GM12878 (cell line): ENCODE measurements at regions not wholly inside any gene's neighbourhood (a gene's known extent, or its start where the extent isn't known, plus 50 kb on each side); places are given as distances from the start of the nearest gene placed in this dataset.

Source experiments
- ATAC-seq: fragments of 200-7000 bp; cut with Tn5 transposase; 3 replicates; pipeline ENCODE4 v1.9.1; 2020; ENCODE audit warnings: mild to moderate bottlenecking, moderate library complexity
- BruUV-seq: library from RNA; stranded (reverse); fragments of 400-500 nt; replicated peaks from 2 replicates; lab custom pipeline; 2021; lab: Mats Ljungman, UMichigan
- CTCF ChIA-PET: fragments of 300-600 bp; sonication (Branson Sonifier 250); formaldehyde crosslinking; extraction: SDS; loops from one replicate; lab custom pipeline; 2021; ENCODE audit warnings: inconsistent platforms; lab: Yijun Ruan, JAX
- POLR2A ChIA-PET: fragments of 350-600 bp; formaldehyde crosslinking; extraction: SDS; loops from one replicate; lab custom pipeline; 2021; ENCODE audit warnings: inconsistent platforms; lab: Charles Lee
- RAD21 ChIA-PET: fragments of 300-600 bp; sonication (Branson Sonifier 250); formaldehyde crosslinking; loops from one replicate; lab custom pipeline; 2023; ENCODE audit warnings: antibody characterized with exemption; ENCODE audit not compliant: unreplicated experiment; lab: Charles Lee
- SMC1A ChIA-PET: fragments of 300-600 bp; sonication (Branson Sonifier 250); formaldehyde crosslinking; loops from one replicate; lab custom pipeline; 2023; ENCODE audit not compliant: unreplicated experiment, uncharacterized antibody; lab: Charles Lee
- DNase-seq: peaks from one replicate; pipeline ENCODE4 v3.0.0-alpha.2; 2011; ENCODE audit warnings: low read depth, low spot score
- FAIRE-seq: peaks from 3 replicates; lab custom pipeline; 2011; peaks lifted over from hg19 to GRCh38; lab: Jason Lieb, UNC
- H2AFZ ChIP-seq: 2 replicates; pipeline ENCODE4 v1.6.0; 2011; ENCODE audit warnings: low read depth, low read length, control low read depth; ENCODE audit not compliant: control insufficient read depth
- H3K27ac ChIP-seq: 2 replicates; pipeline ENCODE4 v1.5.1; 2011; ENCODE audit warnings: control low read depth; ENCODE audit not compliant: control insufficient read depth, insufficient read depth
- H3K27me3 ChIP-seq, 2 experiments: replicated peaks in 1 of 2; 2 replicates each; pipeline versions ENCODE4 v1.6.0 to v1.6.1; 2011; ENCODE audit warnings: low read length in 1 of 2; ENCODE audit not compliant: control insufficient read depth in 2 of 2, insufficient read depth in 2 of 2
- H3K36me3 ChIP-seq, 2 experiments: 2 replicates each; pipeline ENCODE4 v1.5.1; 2011; ENCODE audit warnings: low read length in 1 of 2; ENCODE audit not compliant: control insufficient read depth in 2 of 2, insufficient read depth in 2 of 2
- H3K4me1 ChIP-seq: 2 replicates; pipeline ENCODE4 v1.6.1; 2011; ENCODE audit warnings: mild to moderate bottlenecking, low read length, moderate library complexity, mixed read lengths; ENCODE audit not compliant: control insufficient read depth, insufficient read depth
- H3K4me2 ChIP-seq: 2 replicates; pipeline ENCODE4 v1.6.0; 2011; ENCODE audit warnings: control low read depth; ENCODE audit not compliant: control insufficient read depth, insufficient read depth
- H3K4me3 ChIP-seq: fragments of 200-600 bp; sonication (generic); 2 replicates; pipeline ENCODE4 v1.5.1; 2016
- H3K79me2 ChIP-seq: 2 replicates; pipeline ENCODE4 v1.6.0; 2011; ENCODE audit warnings: low read length; ENCODE audit not compliant: control insufficient read depth, insufficient read depth
- H3K9ac ChIP-seq: 2 replicates; pipeline ENCODE4 v1.8.0; 2011; ENCODE audit warnings: low read length, control low read depth, mixed read lengths; ENCODE audit not compliant: control insufficient read depth, insufficient read depth
- H3K9me3 ChIP-seq: replicated peaks from 3 replicates; pipeline ENCODE4 v1.5.1; 2011; ENCODE audit warnings: mild to moderate bottlenecking, low read length; ENCODE audit not compliant: control insufficient read depth, insufficient read depth
- H4K20me1 ChIP-seq: 2 replicates; pipeline ENCODE4 v1.6.0; 2011; ENCODE audit not compliant: control insufficient read depth, insufficient read depth
- FOS ChIP-seq: IDR thresholded peaks from 3 replicates; pipeline ENCODE4 v1.6.1; 2011; ENCODE audit warnings: borderline replicate concordance; ENCODE audit not compliant: insufficient read length; ENCODE audit errors: extremely low read depth
- FOXK2 ChIP-seq: fragments of 450-650 bp; IDR thresholded peaks from 2 replicates; pipeline ENCODE4 v1.6.1; 2017; ENCODE audit warnings: mild to moderate bottlenecking, moderate library complexity
- HDAC2 ChIP-seq: fragments of 200-600 bp; sonication (generic); IDR thresholded peaks from 2 replicates; pipeline ENCODE4 v1.6.1; 2017
- IKZF1 ChIP-seq: fragments of 450-650 bp; conservative IDR thresholded peaks from 2 replicates; pipeline ENCODE4 v1.6.1; 2017; ENCODE audit warnings: antibody characterized with exemption, mild to moderate bottlenecking
- NFYB ChIP-seq: IDR thresholded peaks from 2 replicates; pipeline ENCODE4 v1.6.1; 2011; ENCODE audit warnings: low read depth, mild to moderate bottlenecking, low read length, improper control_type of control experiment, moderate library complexity; ENCODE audit not compliant: insufficient read depth
- NRF1 ChIP-seq: conservative IDR thresholded peaks from 2 replicates; pipeline ENCODE4 v1.6.1; 2011; ENCODE audit warnings: mild to moderate bottlenecking, low read depth, low read length, improper control_type of control experiment
- RAD21 ChIP-seq: IDR thresholded peaks from 2 replicates; pipeline ENCODE4 v1.6.1; 2011; ENCODE audit warnings: mild to moderate bottlenecking, low read depth, low read length, moderate library complexity; ENCODE audit not compliant: insufficient read depth
- SMC3 ChIP-seq: IDR thresholded peaks from 2 replicates; pipeline ENCODE4 v1.6.1; 2011; ENCODE audit warnings: low read length, improper control_type of control experiment, borderline replicate concordance
- SRF ChIP-seq, 2 experiments: IDR thresholded peaks; 2 replicates each; pipeline ENCODE4 v1.6.1; 2011; ENCODE audit warnings: low read depth in 2 of 2, low read length in 2 of 2, mild to moderate bottlenecking in 1 of 2, moderate library complexity in 1 of 2
- SUZ12 ChIP-seq: fragments of 200-600 bp; sonication (generic); IDR thresholded peaks from one replicate; pipeline ENCODE4 v1.6.1; 2018; ENCODE audit warnings: antibody characterized with exemption, mild to moderate bottlenecking; ENCODE audit not compliant: unreplicated experiment
- WGBS: methylation state at CpG from one replicate; pipeline ENCODE4 v1.1.6; 2016; ENCODE audit warnings: low lambda C conversion rate; ENCODE audit not compliant: insufficient replicate concordance, insufficient coverage; ENCODE audit errors: missing lambda C conversion rate; 5-methylcytosine and 5-hydroxymethylcytosine counted together
- in situ Hi-C: fragments of 300-500 bp; cut with MboI; formaldehyde crosslinking; loops from 9 replicates; pipeline ENCODE4 v1.14.3; 2018; ENCODE audit warnings: mixed read lengths
- intact Hi-C: fragments of 100-400 bp; cut with micrococcal nuclease; formaldehyde crosslinking; loops from one replicate; pipeline ENCODE4 v1.14.2; 2022; ENCODE audit not compliant: unreplicated experiment
- TF ChIP-seq, protein P1 (sequence below), 3 experiments: IDR thresholded peaks in 2 of 3; conservative IDR thresholded peaks in 1 of 3; 2 replicates each; pipeline ENCODE4 v1.5.1; 2011; ENCODE audit warnings: low read depth in 3 of 3, low read length in 3 of 3, mild to moderate bottlenecking in 3 of 3, control low read depth in 2 of 3, moderate library complexity in 2 of 3, inconsistent platforms in 1 of 3, mixed read lengths in 1 of 3; ENCODE audit not compliant: control insufficient read depth in 2 of 3, insufficient read depth in 1 of 3; ENCODE audit errors: extremely low read depth in 1 of 3

DNA sequence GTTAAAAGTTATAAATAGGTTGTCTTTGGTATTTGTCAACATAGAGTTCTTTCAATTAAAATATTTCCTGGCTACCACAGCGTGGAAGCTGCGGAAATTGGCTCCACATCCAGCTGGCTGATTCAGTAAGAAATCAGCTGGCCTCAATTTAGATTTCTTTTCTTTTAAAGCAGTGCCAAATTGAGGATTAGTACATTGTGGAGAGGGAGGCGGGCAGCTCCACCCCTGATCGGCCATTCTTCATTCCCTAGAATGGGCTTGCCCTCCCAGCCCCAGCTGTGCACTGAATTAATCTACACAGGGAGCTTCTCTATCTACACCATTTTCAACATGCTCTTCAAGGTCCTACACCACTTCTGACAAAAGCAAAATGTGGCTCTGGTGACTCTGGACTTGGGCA lies 624.8 kb downstream of the DACH1 start (continued):
- TF ChIP-seq SRF (IDR thresholded peaks at IDR 0.05; ENCODE audit: low read depth in 2 of 2, low read length in 2 of 2) = no peak
- no peak for TF ChIP-seq SUZ12
- no peak for TF ChIP-seq FOXK2

DNA sequence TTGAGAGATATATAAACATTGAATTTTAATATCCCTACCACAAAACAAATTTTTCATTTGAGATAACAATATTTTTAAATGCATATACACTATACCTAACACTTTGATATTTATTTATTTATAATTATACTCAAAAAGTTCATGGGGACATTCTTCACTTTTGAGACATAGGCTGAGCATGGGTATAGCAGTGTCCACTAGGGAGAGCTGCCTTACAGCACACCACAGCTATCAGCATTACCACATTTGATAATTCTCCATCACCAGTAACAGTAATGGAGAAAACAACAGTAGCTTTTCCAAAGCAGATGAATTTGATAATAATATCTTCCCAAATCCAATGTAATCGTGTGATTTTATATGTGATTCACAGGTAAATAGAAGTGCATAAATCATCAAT lies 626.1 kb downstream of the DACH1 start:
- H3K4me1 ChIP-seq = no peaks in the 10 kb centered on the region
- POLR2A ChIA-PET = no interaction called here
- no peak overlapping the region for H2AFZ ChIP-seq
- H4K20me1 ChIP-seq = no peaks in the 10 kb centered on the region
- RAD21 ChIA-PET = interaction anchor here (1.5 kb wide), 1 partner anchor 11 kb away, joined by 4 read pairs; no protein-coding TSS in a partner anchor
- H3K4me3 ChIP-seq = no peak overlapping the region
- 0% methylated on average over 1 of the region's 1 CpG for WGBS
- in situ Hi-C loops = no loop called here
- H3K27ac ChIP-seq = no peak overlapping the region
- no peak for FAIRE-seq
- CTCF ChIA-PET = interaction anchor here (1.5 kb wide), 2 partner anchors 13 to 638 kb away, joined by 4 read pairs; no protein-coding TSS in a partner anchor
- no peak overlapping the region for H3K4me2 ChIP-seq
- intact Hi-C loops = loop anchor here (5.0 kb wide), 1 partner anchor 236 kb away; no protein-coding TSS in a partner anchor
- SMC1A ChIA-PET = no interaction called here
- H3K79me2 ChIP-seq = no peaks in the 10 kb centered on the region
- no peak for TF ChIP-seq NRF1
- TF ChIP-seq SMC3 = peak; percentile 25; the same call in 1 of the 2 replicates
- TF ChIP-seq FOS = no peak
- TF ChIP-seq HDAC2 = no peak
- TF ChIP-seq, protein P1, sequence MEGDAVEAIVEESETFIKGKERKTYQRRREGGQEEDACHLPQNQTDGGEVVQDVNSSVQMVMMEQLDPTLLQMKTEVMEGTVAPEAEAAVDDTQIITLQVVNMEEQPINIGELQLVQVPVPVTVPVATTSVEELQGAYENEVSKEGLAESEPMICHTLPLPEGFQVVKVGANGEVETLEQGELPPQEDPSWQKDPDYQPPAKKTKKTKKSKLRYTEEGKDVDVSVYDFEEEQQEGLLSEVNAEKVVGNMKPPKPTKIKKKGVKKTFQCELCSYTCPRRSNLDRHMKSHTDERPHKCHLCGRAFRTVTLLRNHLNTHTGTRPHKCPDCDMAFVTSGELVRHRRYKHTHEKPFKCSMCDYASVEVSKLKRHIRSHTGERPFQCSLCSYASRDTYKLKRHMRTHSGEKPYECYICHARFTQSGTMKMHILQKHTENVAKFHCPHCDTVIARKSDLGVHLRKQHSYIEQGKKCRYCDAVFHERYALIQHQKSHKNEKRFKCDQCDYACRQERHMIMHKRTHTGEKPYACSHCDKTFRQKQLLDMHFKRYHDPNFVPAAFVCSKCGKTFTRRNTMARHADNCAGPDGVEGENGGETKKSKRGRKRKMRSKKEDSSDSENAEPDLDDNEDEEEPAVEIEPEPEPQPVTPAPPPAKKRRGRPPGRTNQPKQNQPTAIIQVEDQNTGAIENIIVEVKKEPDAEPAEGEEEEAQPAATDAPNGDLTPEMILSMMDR (IDR thresholded peaks at IDR 0.05 in 2 of 3, conservative IDR thresholded peaks at IDR 0.05 in 1 of 3; ENCODE audit: control insufficient read depth in 2 of 3, extremely low read depth in 1 of 3, insufficient read depth in 1 of 3, low read depth in 3 of 3, low read length in 3 of 3) = peak; percentile 24 to 52 (median 43); a peak in 4 of 6 replicates
- TF ChIP-seq NFYB = no peak
- peak; percentile 55 for TF ChIP-seq RAD21
- TF ChIP-seq IKZF1 = no peak
- TF ChIP-seq, all 136 proteins: peak for 3
- H3K27me3 ChIP-seq = no peaks in the 10 kb centered on the region
- ATAC-seq (peak; percentile 82), DNase-seq (no peak)
- H3K9me3 ChIP-seq = no peaks in the 10 kb centered on the region
- no TSS peak for BruUV-seq
- no peak overlapping the region for H3K9ac ChIP-seq
- H3K36me3 ChIP-seq = no peaks in the 10 kb centered on the region
